ENCODE measurements at regions not wholly inside any gene's neighbourhood (a gene's known extent, or its start where the extent isn't known, plus 50 kb on each side); places are given as distances from the start of the nearest gene placed in this dataset.

- DNase-seq: no peak
- Mint-ChIP-seq H3K36me3 (ENCODE audit: low read depth) (no peaks in the 10 kb centered on the region), H3K27ac (no peak overlapping the region), H3K27me3 (ENCODE audit: insufficient read depth) (no peaks in the 10 kb centered on the region), H3K9me3 (no peaks in the 10 kb centered on the region), H3K4me3 (no peak overlapping the region), H3K4me1 (ENCODE audit: low read depth) (no peaks in the 10 kb centered on the region)
- TF ChIP-seq CTCF (IDR thresholded peaks at IDR 0.05): no peak
Observed at GRCh38 chr3:66702126-66702525, 201.3 kb upstream of the LRIG1 start.

- Mint-ChIP-seq H3K36me3 (ENCODE audit: low read depth) (no peaks in the 10 kb centered on the region), H3K4me3 (no peak overlapping the region), H3K27ac (no peak overlapping the region), H3K4me1 (ENCODE audit: low read depth) (no peaks in the 10 kb centered on the region), H3K27me3 (ENCODE audit: insufficient read depth) (no peaks in the 10 kb centered on the region), H3K9me3 (no peaks in the 10 kb centered on the region)
- TF ChIP-seq CTCF (IDR thresholded peaks at IDR 0.05): no peak
- DNase-seq: no peak
Observed at GRCh38 chr3:66703501-66703900, 202.7 kb upstream of the LRIG1 start.

- no peak for DNase-seq
- no peak overlapping the region for H3K27ac Mint-ChIP-seq
- H3K4me1 Mint-ChIP-seq (ENCODE audit: low read depth): no peaks in the 10 kb centered on the region
- TF ChIP-seq CTCF (IDR thresholded peaks at IDR 0.05): no peak
- no peaks in the 10 kb centered on the region for H3K36me3 Mint-ChIP-seq (ENCODE audit: low read depth)
- peaks cover 5% of the 10 kb centered on the region; the same call in 1 of the 2 replicates for H3K27me3 Mint-ChIP-seq (ENCODE audit: insufficient read depth)
- H3K4me3 Mint-ChIP-seq: no peak overlapping the region
- no peaks in the 10 kb centered on the region for H3K9me3 Mint-ChIP-seq
Observed at GRCh38 chr3:66705076-66705475, 204.3 kb upstream of the LRIG1 start.

GRCh38 chr3:66706890-66707289 lies 206.1 kb upstream of the LRIG1 start:
- no peak overlapping the region for H3K27ac Mint-ChIP-seq
- H3K4me3 Mint-ChIP-seq: no peak overlapping the region
- no peaks in the 10 kb centered on the region for H3K4me1 Mint-ChIP-seq (ENCODE audit: low read depth)
- no peaks in the 10 kb centered on the region for H3K36me3 Mint-ChIP-seq (ENCODE audit: low read depth)
- H3K27me3 Mint-ChIP-seq (ENCODE audit: insufficient read depth): peaks cover 6% of the 10 kb centered on the region; the same call in 1 of the 2 replicates
- DNase-seq: no peak
- no peak for TF ChIP-seq CTCF (IDR thresholded peaks at IDR 0.05)
- H3K9me3 Mint-ChIP-seq: no peaks in the 10 kb centered on the region

- Mint-ChIP-seq H3K27ac (no peak overlapping the region), H3K4me3 (no peak overlapping the region), H3K27me3 (ENCODE audit: insufficient read depth) (peaks cover 6% of the 10 kb centered on the region; the same call in 1 of the 2 replicates), H3K9me3 (no peaks in the 10 kb centered on the region), H3K4me1 (ENCODE audit: low read depth) (no peaks in the 10 kb centered on the region), H3K36me3 (ENCODE audit: low read depth) (no peaks in the 10 kb centered on the region)
- no peak for TF ChIP-seq CTCF (IDR thresholded peaks at IDR 0.05)
- DNase-seq: no peak
Observed at GRCh38 chr3:66709532-66709931, 208.7 kb upstream of the LRIG1 start.

- no peaks in the 10 kb centered on the region for H3K9me3 Mint-ChIP-seq
- no peak overlapping the region for H3K27ac Mint-ChIP-seq
- H3K4me1 Mint-ChIP-seq (ENCODE audit: low read depth): no peaks in the 10 kb centered on the region
- DNase-seq: no peak
- no peaks in the 10 kb centered on the region for H3K36me3 Mint-ChIP-seq (ENCODE audit: low read depth)
- peaks cover 6% of the 10 kb centered on the region; the same call in 1 of the 2 replicates for H3K27me3 Mint-ChIP-seq (ENCODE audit: insufficient read depth)
- no peak overlapping the region for H3K4me3 Mint-ChIP-seq
- no peak for TF ChIP-seq CTCF (IDR thresholded peaks at IDR 0.05)
Observed at GRCh38 chr3:66712210-66712609, 211.4 kb upstream of the LRIG1 start.
